ENCODE measurements at regions not wholly inside any gene's neighbourhood (a gene's known extent, or its start where the extent isn't known, plus 50 kb on each side); places are given as distances from the start of the nearest gene placed in this dataset.

DNA sequence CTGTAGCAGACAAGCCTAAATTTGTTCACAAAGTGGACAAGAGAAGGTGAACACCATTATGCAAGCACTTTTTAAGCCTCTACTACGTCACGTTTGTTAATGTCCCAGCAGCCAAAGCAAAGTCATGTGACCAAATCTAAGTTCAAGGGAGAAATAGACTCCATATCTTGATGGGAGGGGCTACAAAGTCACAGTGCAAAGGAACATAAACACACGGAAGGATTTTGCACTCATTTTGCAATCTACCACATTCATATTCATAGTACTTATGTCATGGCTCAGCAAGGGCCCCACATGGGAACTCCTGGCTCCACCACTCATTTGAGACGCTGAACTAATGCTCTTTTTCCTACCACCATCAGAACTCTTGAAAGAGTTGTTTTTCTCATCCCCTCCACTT lies 139.0 kb upstream of the JADE1 start:
- Mint-ChIP-seq H3K9me3 (peaks cover 3% of the 10 kb centered on the region), H3K4me1 (peaks cover 7% of the 10 kb centered on the region), H3K27me3 (ENCODE audit: low read depth) (no peaks in the 10 kb centered on the region), H3K27ac (ENCODE audit: unreplicated experiment) (no peak overlapping the region), H3K4me3 (no peak overlapping the region), H3K36me3 (ENCODE audit: low read depth) (no peaks in the 10 kb centered on the region)
- no peak for DNase-seq (ENCODE audit: low read depth, low spot score)
- TF ChIP-seq, protein P1, sequence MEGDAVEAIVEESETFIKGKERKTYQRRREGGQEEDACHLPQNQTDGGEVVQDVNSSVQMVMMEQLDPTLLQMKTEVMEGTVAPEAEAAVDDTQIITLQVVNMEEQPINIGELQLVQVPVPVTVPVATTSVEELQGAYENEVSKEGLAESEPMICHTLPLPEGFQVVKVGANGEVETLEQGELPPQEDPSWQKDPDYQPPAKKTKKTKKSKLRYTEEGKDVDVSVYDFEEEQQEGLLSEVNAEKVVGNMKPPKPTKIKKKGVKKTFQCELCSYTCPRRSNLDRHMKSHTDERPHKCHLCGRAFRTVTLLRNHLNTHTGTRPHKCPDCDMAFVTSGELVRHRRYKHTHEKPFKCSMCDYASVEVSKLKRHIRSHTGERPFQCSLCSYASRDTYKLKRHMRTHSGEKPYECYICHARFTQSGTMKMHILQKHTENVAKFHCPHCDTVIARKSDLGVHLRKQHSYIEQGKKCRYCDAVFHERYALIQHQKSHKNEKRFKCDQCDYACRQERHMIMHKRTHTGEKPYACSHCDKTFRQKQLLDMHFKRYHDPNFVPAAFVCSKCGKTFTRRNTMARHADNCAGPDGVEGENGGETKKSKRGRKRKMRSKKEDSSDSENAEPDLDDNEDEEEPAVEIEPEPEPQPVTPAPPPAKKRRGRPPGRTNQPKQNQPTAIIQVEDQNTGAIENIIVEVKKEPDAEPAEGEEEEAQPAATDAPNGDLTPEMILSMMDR (conservative IDR thresholded peaks at IDR 0.05), result no peak

DNA sequence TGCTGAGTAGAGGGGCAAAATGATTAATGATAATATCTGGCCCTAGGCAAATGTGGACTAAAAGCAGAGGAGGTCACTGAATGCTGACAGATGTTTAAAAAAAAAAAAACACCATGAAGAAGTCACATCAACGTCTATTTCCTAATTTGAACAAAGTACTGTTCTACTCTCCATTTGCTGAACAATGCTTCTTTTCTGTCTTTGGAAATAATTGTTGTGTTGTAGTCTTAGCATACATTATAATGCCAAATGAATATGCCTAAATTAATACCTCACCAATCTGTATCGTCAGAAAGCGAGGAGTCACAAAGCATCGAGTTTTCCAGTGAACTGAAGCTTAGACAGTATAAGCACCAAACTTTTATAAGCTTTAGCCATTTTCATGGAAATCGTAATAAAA lies 140.9 kb upstream of the JADE1 start:
- H3K27ac Mint-ChIP-seq (ENCODE audit: unreplicated experiment), result no peak overlapping the region

DNA sequence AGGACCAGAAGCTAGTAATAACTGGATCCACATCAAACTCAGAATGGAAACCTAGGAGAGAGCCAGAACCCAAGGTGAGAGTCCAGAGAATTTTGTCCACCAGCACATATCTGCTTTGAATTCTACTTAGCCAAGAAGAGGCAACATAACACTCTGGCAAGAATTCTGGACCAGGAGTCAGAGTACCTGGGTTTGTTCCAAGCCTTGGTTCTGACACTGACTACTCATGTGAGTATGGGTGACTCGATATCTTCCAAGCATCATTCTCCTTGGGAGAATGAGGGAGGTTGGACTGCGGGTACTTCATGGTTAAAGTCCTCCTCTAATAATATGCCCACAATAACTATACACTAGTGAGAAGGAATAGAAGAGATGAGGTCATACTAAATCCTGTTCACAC lies 144.0 kb upstream of the JADE1 start:
- peaks cover 9% of the 10 kb centered on the region for H3K4me1 Mint-ChIP-seq
- TF ChIP-seq, protein P1 (conservative IDR thresholded peaks at IDR 0.05), result no peak
- H3K4me3 Mint-ChIP-seq, result no peak overlapping the region
- no peaks in the 10 kb centered on the region for H3K36me3 Mint-ChIP-seq (ENCODE audit: low read depth)
- no peak overlapping the region for H3K27ac Mint-ChIP-seq (ENCODE audit: unreplicated experiment)
- DNase-seq (ENCODE audit: low read depth, low spot score), result no peak
- H3K27me3 Mint-ChIP-seq (ENCODE audit: low read depth), result peaks cover 6% of the 10 kb centered on the region
- H3K9me3 Mint-ChIP-seq, result no peaks in the 10 kb centered on the region

More for the DNA sequence above, 140.9 kb upstream of the JADE1 start:
- DNase-seq (ENCODE audit: low read depth, low spot score), result no peak
- Mint-ChIP-seq H3K4me1 (peaks cover 7% of the 10 kb centered on the region), H3K27me3 (ENCODE audit: low read depth) (no peaks in the 10 kb centered on the region), H3K36me3 (ENCODE audit: low read depth) (no peaks in the 10 kb centered on the region), H3K4me3 (no peak overlapping the region), H3K9me3 (peaks cover 3% of the 10 kb centered on the region)
- TF ChIP-seq, protein P1 (conservative IDR thresholded peaks at IDR 0.05), result no peak

DNA sequence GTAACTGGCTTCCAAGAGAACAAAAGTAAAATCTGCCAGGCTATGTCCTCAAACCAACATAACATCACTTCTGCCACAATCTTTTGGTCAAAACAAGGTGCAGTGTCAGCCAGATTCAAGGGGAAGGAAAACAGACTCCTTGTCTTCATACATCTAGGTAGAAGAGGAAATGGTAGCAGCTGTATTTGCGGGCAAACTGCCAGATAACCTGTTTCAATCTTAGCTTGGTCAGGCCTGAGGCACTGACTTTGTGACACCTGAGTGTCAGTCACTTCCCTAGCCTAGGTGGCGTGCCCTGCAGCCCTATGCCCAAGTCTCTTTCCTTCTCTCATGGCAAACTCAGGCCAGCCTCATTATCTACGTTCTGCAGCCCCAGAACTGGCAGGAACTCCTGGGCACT lies 146.2 kb upstream of the JADE1 start:
- H3K9me3 Mint-ChIP-seq, result no peaks in the 10 kb centered on the region
- H3K4me1 Mint-ChIP-seq, result peaks cover 17% of the 10 kb centered on the region
- no peak overlapping the region for H3K4me3 Mint-ChIP-seq
- no peak overlapping the region for H3K27ac Mint-ChIP-seq (ENCODE audit: unreplicated experiment)
- H3K27me3 Mint-ChIP-seq (ENCODE audit: low read depth), result peaks cover 6% of the 10 kb centered on the region
- TF ChIP-seq, protein P1 (conservative IDR thresholded peaks at IDR 0.05), result no peak
- no peak for DNase-seq (ENCODE audit: low read depth, low spot score)
- H3K36me3 Mint-ChIP-seq (ENCODE audit: low read depth), result no peaks in the 10 kb centered on the region

DNA sequence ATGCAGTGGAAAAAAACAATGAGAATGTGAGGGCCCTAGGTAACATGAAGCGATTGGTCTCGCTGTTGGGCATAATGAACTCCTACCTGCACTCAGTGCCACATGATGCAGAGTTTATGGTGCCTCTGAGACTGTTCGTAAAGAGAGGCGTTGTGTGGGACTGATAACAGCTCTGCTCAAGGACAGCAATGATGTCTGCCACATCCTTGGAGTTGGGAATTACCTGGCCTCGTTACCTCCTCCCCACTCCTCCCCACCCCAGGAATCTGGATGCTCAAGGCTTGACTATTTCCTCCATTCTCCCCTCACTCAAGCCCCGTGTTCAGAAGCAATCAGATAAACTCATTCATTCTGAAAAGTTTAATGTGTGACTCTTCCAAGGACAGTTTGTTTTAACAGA lies 148.0 kb upstream of the JADE1 start:
- Mint-ChIP-seq H3K27ac (ENCODE audit: unreplicated experiment) (no peak overlapping the region), H3K4me3 (no peak overlapping the region), H3K36me3 (ENCODE audit: low read depth) (peaks cover 2% of the 10 kb centered on the region), H3K9me3 (no peaks in the 10 kb centered on the region), H3K27me3 (ENCODE audit: low read depth) (peaks cover 6% of the 10 kb centered on the region), H3K4me1 (peaks cover 20% of the 10 kb centered on the region)
- no peak for DNase-seq (ENCODE audit: low read depth, low spot score)
- TF ChIP-seq, protein P1 (conservative IDR thresholded peaks at IDR 0.05), result no peak

All from neural crest cell (in vitro differentiated cells).